HEK293 (cell line): ENCODE measurements at regions not wholly inside any gene's neighbourhood (a gene's known extent, or its start where the extent isn't known, plus 50 kb on each side); places are given as distances from the start of the nearest gene placed in this dataset.
"Not testable (repeated sequence)": the region's sequence is repeated elsewhere in the genome, so short reads cannot be mapped to it uniquely, and the experiment has no call there.

Experiments used
- CTCF ChIA-PET: fragments of 350-600 bp; formaldehyde crosslinking; extraction: SDS; loops from one replicate; lab custom pipeline; 2021; ENCODE audit warnings: antibody characterized with exemption; lab: Yijun Ruan, JAX
- POLR2A ChIA-PET: fragments of 300-600 bp; formaldehyde crosslinking; extraction: SDS; loops from one replicate; lab custom pipeline; 2020; ENCODE audit warnings: antibody characterized with exemption, inconsistent platforms; lab: Yijun Ruan, JAX
- H3K27ac ChIP-seq: fragments of 200-500 bp; sonication (Bioruptor generic); 2 replicates; pipeline ENCODE4 v1.5.1; 2014; ENCODE audit warnings: low read depth, low read length, control low read depth, inconsistent platforms; ENCODE audit errors: extremely low read depth
- H3K36me3 ChIP-seq, 2 experiments: fragments of 200-500 bp in 1 of 2; sonication (Bioruptor generic) in 1 of 2; 1 replicate in 1 of 2; 2 replicates in 1 of 2; pipeline ENCODE4 v1.5.1; 2014 to 2017; ENCODE audit warnings: inconsistent platforms in 2 of 2, low read length in 2 of 2; ENCODE audit not compliant: control insufficient read depth in 2 of 2, insufficient read depth in 1 of 2
- H3K4me1 ChIP-seq: fragments of 200-500 bp; sonication (Bioruptor generic); 2 replicates; pipeline ENCODE4 v1.5.1; 2014; ENCODE audit warnings: mild to moderate bottlenecking, low read length, inconsistent platforms; ENCODE audit not compliant: control insufficient read depth, insufficient read depth
- H3K4me3 ChIP-seq: 2 replicates; pipeline ENCODE4 v1.5.1; 2011; ENCODE audit warnings: low read depth, mild to moderate bottlenecking, control low read depth, low read length, moderate library complexity
- H3K9me3 ChIP-seq: fragments of 200-500 bp; sonication (Bioruptor generic); 2 replicates; pipeline ENCODE4 v1.5.1; 2014; ENCODE audit warnings: low read depth, low read length, inconsistent platforms; ENCODE audit not compliant: control insufficient read depth, insufficient read depth
- BCL6B ChIP-seq: fragments of 450-650 bp; formaldehyde crosslinking; IDR thresholded peaks from 2 replicates; pipeline ENCODE4 v1.5.1; 2017; ENCODE audit warnings: missing biosample characterization, missing genetic modification characterization
- FEZF1 ChIP-seq: fragments of 450-650 bp; formaldehyde crosslinking; IDR thresholded peaks from 2 replicates; pipeline ENCODE4 v1.5.1; 2016; ENCODE audit warnings: missing biosample characterization, missing genetic modification characterization
- HOXA7 ChIP-seq: sonication (generic); formaldehyde crosslinking; IDR thresholded peaks from 2 replicates; pipeline ENCODE4 v1.8.1; 2022; ENCODE audit warnings: missing genetic modification reagents, borderline replicate concordance
- SP3 ChIP-seq: fragments of 450-650 bp; formaldehyde crosslinking; IDR thresholded peaks from 2 replicates; pipeline ENCODE4 v1.5.1; 2016; ENCODE audit warnings: missing biosample characterization, missing genetic modification characterization
- ZBTB7A ChIP-seq: fragments of 450-650 bp; formaldehyde crosslinking; IDR thresholded peaks from 2 replicates; pipeline ENCODE4 v1.5.1; 2016; ENCODE audit warnings: low read depth, missing biosample characterization, missing genetic modification characterization
- ZNF138 ChIP-seq: fragments of 450-650 bp; formaldehyde crosslinking; IDR thresholded peaks from 2 replicates; pipeline ENCODE4 v1.5.1; 2016; ENCODE audit warnings: missing biosample characterization, missing genetic modification characterization, borderline replicate concordance
- ZNF18 ChIP-seq: fragments of 450-650 bp; formaldehyde crosslinking; IDR thresholded peaks from 2 replicates; pipeline ENCODE4 v1.5.1; 2016; ENCODE audit warnings: missing biosample characterization, missing genetic modification characterization
- ZNF302 ChIP-seq: fragments of 450-650 bp; formaldehyde crosslinking; IDR thresholded peaks from 2 replicates; pipeline ENCODE4 v1.5.1; 2016; ENCODE audit warnings: missing biosample characterization, missing genetic modification characterization, low read depth
- ZNF341 ChIP-seq: fragments of 450-650 bp; formaldehyde crosslinking; IDR thresholded peaks from 2 replicates; pipeline ENCODE4; 2016; ENCODE audit warnings: low read depth, missing biosample characterization, missing genetic modification characterization
- ZNF391 ChIP-seq: fragments of 450-650 bp; formaldehyde crosslinking; IDR thresholded peaks from 2 replicates; pipeline ENCODE4 v1.5.1; 2016; ENCODE audit warnings: low read depth, missing biosample characterization, missing genetic modification characterization, borderline replicate concordance
- ZNF449 ChIP-seq: fragments of 450-650 bp; formaldehyde crosslinking; IDR thresholded peaks from 2 replicates; pipeline ENCODE4 v1.5.1; 2017; ENCODE audit warnings: missing biosample characterization, mild to moderate bottlenecking, missing genetic modification characterization, moderate library complexity
- ZNF585B ChIP-seq: fragments of 450-650 bp; formaldehyde crosslinking; IDR thresholded peaks from 2 replicates; pipeline ENCODE4 v1.5.1; 2016; ENCODE audit warnings: missing biosample characterization, missing genetic modification characterization
- ZNF76 ChIP-seq: fragments of 450-650 bp; formaldehyde crosslinking; IDR thresholded peaks from 2 replicates; pipeline ENCODE4; 2016; ENCODE audit warnings: low read depth, missing biosample characterization, missing genetic modification characterization, borderline replicate concordance
- ZNF785 ChIP-seq: fragments of 450-650 bp; formaldehyde crosslinking; IDR thresholded peaks from 2 replicates; pipeline ENCODE4 v1.5.1; 2016; ENCODE audit warnings: missing biosample characterization, missing genetic modification characterization
- ZSCAN23 ChIP-seq: fragments of 450-650 bp; formaldehyde crosslinking; IDR thresholded peaks from 2 replicates; pipeline ENCODE4 v1.5.1; 2016; ENCODE audit warnings: missing biosample characterization, missing genetic modification characterization
- ZXDB ChIP-seq: fragments of 450-650 bp; formaldehyde crosslinking; IDR thresholded peaks from 2 replicates; pipeline ENCODE4 v1.5.1; 2016; ENCODE audit warnings: missing biosample characterization, missing genetic modification characterization

GRCh38 chr9:99663297-99663696 lies 158.4 kb upstream of the NR4A3 start (continued):
- TF ChIP-seq ZNF18, result no peak

GRCh38 chr9:99663856-99664255 lies 157.8 kb upstream of the NR4A3 start:
- Histone ChIP-seq H3K36me3 (no peaks in the 10 kb centered on the region), H3K9me3 (no peaks in the 10 kb centered on the region), H3K27ac (no peak overlapping the region)
- TF ChIP-seq HOXA7 (CRISPR knock-in tag) (no peak), ZNF785 (tag by site-specific recombination) (no peak), ZNF585B (tag by site-specific recombination) (no peak), ZNF341 (tag by site-specific recombination) (no peak), ZBTB7A (tag by site-specific recombination) (no peak), ZSCAN23 (tag by site-specific recombination) (no peak), ZNF138 (no peak), ZNF391 (tag by site-specific recombination) (no peak), ZXDB (tag by site-specific recombination) (no peak)
- TF ChIP-seq, all 188 proteins: peak for 0
- H3K4me3 ChIP-seq, result no peak overlapping the region
- H3K4me1 ChIP-seq, result 0 out of 2 replicates have a peak, but pooled peaks cover 3% of the 10 kb centered on the region
- ChIA-PET POLR2A (no interaction called here), CTCF (no interaction called here)

GRCh38 chr9:99666571-99666970 lies 155.1 kb upstream of the NR4A3 start:
- CTCF ChIA-PET, result no interaction called here
- Histone ChIP-seq H3K4me3 (no peak overlapping the region), H3K9me3 (no peaks in the 10 kb centered on the region), H3K27ac (no peak overlapping the region), H3K36me3 (no peaks in the 10 kb centered on the region), H3K4me1 (0 out of 2 replicates have a peak, but pooled peaks cover 3% of the 10 kb centered on the region)
- TF ChIP-seq FEZF1 (tag by site-specific recombination) (no peak), BCL6B (0 out of 2 replicates have a peak, but pooled peaks have one; percentile 15), ZNF76 (tag by site-specific recombination) (no peak)
- POLR2A ChIA-PET, result no interaction called here

- H3K4me3 ChIP-seq, H3K36me3 ChIP-seq, H3K4me1 ChIP-seq, CTCF ChIA-PET, POLR2A ChIA-PET, H3K27ac ChIP-seq, H3K9me3 ChIP-seq: not testable (repeated sequence)
Measured at GRCh38 chr9:99670886-99671285, 150.8 kb upstream of the NR4A3 start.

GRCh38 chr9:99677281-99677680 lies 144.4 kb upstream of the NR4A3 start:
- Histone ChIP-seq H3K27ac (no peak overlapping the region), H3K4me3 (no peak overlapping the region), H3K4me1 (no peaks in the 10 kb centered on the region), H3K36me3 (no peaks in the 10 kb centered on the region), H3K9me3 (no peaks in the 10 kb centered on the region)
- TF ChIP-seq SP3 (tag by site-specific recombination) (no peak), ZNF302 (tag by site-specific recombination) (no peak), ZNF449 (tag by site-specific recombination) (no peak)
- CTCF ChIA-PET, result no interaction called here
- POLR2A ChIA-PET, result no interaction called here
